ENCODE measurements at regions not wholly inside any gene's neighbourhood (a gene's known extent, or its start where the extent isn't known, plus 50 kb on each side); places are given as distances from the start of the nearest gene placed in this dataset.
"Not testable (repeated sequence)": the region's sequence is repeated elsewhere in the genome, so short reads cannot be mapped to it uniquely, and the experiment has no call there.

GRCh38 chr18:37874721-37875120 is 309.1 kb upstream of the CELF4 start:
- DNase-seq: no peak

- DNase-seq: no peak
These were observed 307.8 kb upstream of the CELF4 start for GRCh38 chr18:37873416-37873815.

GRCh38 chr18:37872562-37872961 is 307.0 kb upstream of the CELF4 start:
- DNase-seq: no peak

GRCh38 chr18:37871561-37871960 is 306.0 kb upstream of the CELF4 start:
- no peak for DNase-seq

- DNase-seq: no peak
These were observed 303.5 kb upstream of the CELF4 start for GRCh38 chr18:37869051-37869450.

GRCh38 chr18:37864122-37864521 is 298.5 kb upstream of the CELF4 start:
- DNase-seq: no peak

GRCh38 chr18:37861981-37862380 is 296.4 kb upstream of the CELF4 start:
- no peak for DNase-seq

- DNase-seq: no peak
These were observed 288.8 kb upstream of the CELF4 start for GRCh38 chr18:37854396-37854795.

- DNase-seq: no peak
These were observed 288.1 kb upstream of the CELF4 start for GRCh38 chr18:37853706-37854105.

- DNase-seq: no peak
These were observed 286.9 kb upstream of the CELF4 start for GRCh38 chr18:37852464-37852863.

GRCh38 chr18:37847544-37847943 is 281.9 kb upstream of the CELF4 start:
- DNase-seq: no peak

GRCh38 chr18:37846996-37847395 is 281.4 kb upstream of the CELF4 start:
- DNase-seq: no peak

GRCh38 chr18:37845498-37845897 is 279.9 kb upstream of the CELF4 start:
- no peak for DNase-seq

GRCh38 chr18:37844209-37844970 is 278.8 kb upstream of the CELF4 start:
- DNase-seq: no peak

GRCh38 chr18:37838083-37838482 is 272.5 kb upstream of the CELF4 start:
- DNase-seq: no peak

- no peak for DNase-seq
These were observed 270.7 kb upstream of the CELF4 start for GRCh38 chr18:37836071-37836970.

- DNase-seq: not testable (repeated sequence)
These were observed 266.6 kb upstream of the CELF4 start for GRCh38 chr18:37832010-37832695.

GRCh38 chr18:37812961-37813360 is 247.4 kb upstream of the CELF4 start:
- DNase-seq: no peak

GRCh38 chr18:37805773-37806404 is 240.3 kb upstream of the CELF4 start:
- DNase-seq: no peak

GRCh38 chr18:37796823-37797349 is 231.3 kb upstream of the CELF4 start:
- DNase-seq: no peak

GRCh38 chr18:37787452-37787851 is 221.9 kb upstream of the CELF4 start:
- DNase-seq: no peak

GRCh38 chr18:37783771-37784170 is 218.2 kb upstream of the CELF4 start:
- DNase-seq: no peak

GRCh38 chr18:37779220-37779619 is 213.6 kb upstream of the CELF4 start:
- no peak for DNase-seq
